ENCODE measurements at regions not wholly inside any gene's neighbourhood (a gene's known extent, or its start where the extent isn't known, plus 50 kb on each side); places are given as distances from the start of the nearest gene placed in this dataset.

DNA sequence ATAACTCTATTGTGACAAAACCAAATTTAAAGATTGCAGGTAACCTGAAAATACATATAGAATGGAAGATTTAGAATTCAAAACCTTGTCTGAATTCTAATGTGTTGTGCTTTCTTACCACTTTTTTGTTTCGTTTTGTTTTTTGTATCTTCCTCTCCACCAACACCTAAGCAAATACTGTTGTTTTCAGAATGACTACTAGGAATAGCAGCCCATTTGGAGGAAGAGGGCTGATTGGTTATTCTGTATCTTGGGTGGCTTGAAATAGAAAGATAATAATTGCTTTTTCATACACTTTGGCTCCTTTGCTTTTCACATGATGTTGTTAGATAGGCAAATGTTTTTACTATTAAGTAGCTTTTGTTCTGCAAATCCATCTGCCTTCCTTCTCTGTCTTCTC is 61.0 kb upstream of the LRRC7 start:
- TF ChIP-seq, protein P1, sequence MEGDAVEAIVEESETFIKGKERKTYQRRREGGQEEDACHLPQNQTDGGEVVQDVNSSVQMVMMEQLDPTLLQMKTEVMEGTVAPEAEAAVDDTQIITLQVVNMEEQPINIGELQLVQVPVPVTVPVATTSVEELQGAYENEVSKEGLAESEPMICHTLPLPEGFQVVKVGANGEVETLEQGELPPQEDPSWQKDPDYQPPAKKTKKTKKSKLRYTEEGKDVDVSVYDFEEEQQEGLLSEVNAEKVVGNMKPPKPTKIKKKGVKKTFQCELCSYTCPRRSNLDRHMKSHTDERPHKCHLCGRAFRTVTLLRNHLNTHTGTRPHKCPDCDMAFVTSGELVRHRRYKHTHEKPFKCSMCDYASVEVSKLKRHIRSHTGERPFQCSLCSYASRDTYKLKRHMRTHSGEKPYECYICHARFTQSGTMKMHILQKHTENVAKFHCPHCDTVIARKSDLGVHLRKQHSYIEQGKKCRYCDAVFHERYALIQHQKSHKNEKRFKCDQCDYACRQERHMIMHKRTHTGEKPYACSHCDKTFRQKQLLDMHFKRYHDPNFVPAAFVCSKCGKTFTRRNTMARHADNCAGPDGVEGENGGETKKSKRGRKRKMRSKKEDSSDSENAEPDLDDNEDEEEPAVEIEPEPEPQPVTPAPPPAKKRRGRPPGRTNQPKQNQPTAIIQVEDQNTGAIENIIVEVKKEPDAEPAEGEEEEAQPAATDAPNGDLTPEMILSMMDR (IDR thresholded peaks at IDR 0.05 in 8 of 11, conservative IDR thresholded peaks at IDR 0.05 in 3 of 11) = no peak
- TF ChIP-seq POLR2A (IDR thresholded peaks at IDR 0.05) (no peak), POLR2AphosphoS5 (IDR thresholded peaks at IDR 0.05) (no peak)
